IMR-90 (cell line): ENCODE measurements at regions not wholly inside any gene's neighbourhood (a gene's known extent, or its start where the extent isn't known, plus 50 kb on each side); places are given as distances from the start of the nearest gene placed in this dataset.

Experiments
- ATAC-seq: fragments of 200-7000 bp; cut with Tn5 transposase; 2 replicates; pipeline ENCODE4 v1.9.1; 2020; ENCODE audit warnings: low read depth, mild to moderate bottlenecking, moderate library complexity
- BruUV-seq: library from RNA; stranded (reverse); fragments of 400-500 nt; replicated peaks from 2 replicates; lab custom pipeline; 2021; lab: Mats Ljungman, UMichigan
- CTCF ChIA-PET: fragments of 300-600 bp; formaldehyde crosslinking; extraction: SDS; loops from one replicate; lab custom pipeline; 2021; ENCODE audit warnings: antibody characterized with exemption; lab: Yijun Ruan, JAX
- POLR2A ChIA-PET: fragments of 300-600 bp; sonication (Branson Sonifier 250); formaldehyde crosslinking; loops from one replicate; lab custom pipeline; 2022; ENCODE audit warnings: antibody characterized with exemption; ENCODE audit not compliant: unreplicated experiment; lab: Charles Lee
- DNase-seq: peaks from one replicate; pipeline ENCODE4 v3.0.0; 2013
- H2AFZ ChIP-seq: replicated peaks from 2 replicates; pipeline ENCODE3; 2013; ENCODE audit warnings: low read length, mild to moderate bottlenecking; ENCODE audit not compliant: poor library complexity
- H2AK5ac ChIP-seq: 2 replicates; pipeline ENCODE4 v1.6.1; 2013; ENCODE audit warnings: low read depth, low read length, inconsistent platforms
- H2AK9ac ChIP-seq: replicated peaks from 2 replicates; pipeline ENCODE3; 2013; ENCODE audit warnings: mild to moderate bottlenecking, low read depth, low read length, moderate library complexity; ENCODE audit not compliant: poor library complexity
- H2BK120ac ChIP-seq: 2 replicates; pipeline ENCODE4 v1.6.1; 2013; ENCODE audit warnings: low read depth, low read length, inconsistent platforms
- H2BK15ac ChIP-seq: 3 replicates; pipeline ENCODE4 v1.6.1; 2013; ENCODE audit warnings: low read depth, low read length, inconsistent platforms
- H2BK20ac ChIP-seq: 2 replicates; pipeline ENCODE4 v1.6.1; 2013; ENCODE audit warnings: low read depth, mild to moderate bottlenecking, inconsistent platforms, low read length, moderate library complexity
- H2BK5ac ChIP-seq: 2 replicates; pipeline ENCODE4 v1.6.1; 2013; ENCODE audit warnings: mild to moderate bottlenecking, low read depth, low read length, inconsistent platforms; ENCODE audit not compliant: poor library complexity, severe bottlenecking
- H3K14ac ChIP-seq: replicated peaks from 2 replicates; pipeline ENCODE4 v1.6.1; 2013; ENCODE audit warnings: low read depth, low read length, inconsistent platforms
- H3K18ac ChIP-seq: 2 replicates; pipeline ENCODE4 v1.6.1; 2013; ENCODE audit warnings: low read depth, low read length, control low read depth
- H3K23ac ChIP-seq: 2 replicates; pipeline ENCODE4 v1.6.1; 2013; ENCODE audit warnings: low read depth, low read length, inconsistent platforms
- H3K27ac ChIP-seq: 2 replicates; pipeline ENCODE4 v1.5.1; 2013; ENCODE audit warnings: mild to moderate bottlenecking, control low read depth, low read length; ENCODE audit not compliant: insufficient read depth
- H3K27me3 ChIP-seq: 2 replicates; pipeline ENCODE4 v1.6.1; 2013; ENCODE audit warnings: low read length; ENCODE audit not compliant: control insufficient read depth, insufficient read depth
- H3K36me3 ChIP-seq: 2 replicates; pipeline ENCODE4 v1.6.1; 2013; ENCODE audit warnings: low read length, mixed read lengths; ENCODE audit not compliant: control insufficient read depth, insufficient read depth
- H3K4ac ChIP-seq: 2 replicates; pipeline ENCODE4 v1.6.1; 2013; ENCODE audit warnings: low read depth, low read length, inconsistent platforms
- H3K4me1 ChIP-seq: 2 replicates; pipeline ENCODE4 v1.6.1; 2013; ENCODE audit warnings: low read length, mixed read lengths; ENCODE audit not compliant: control insufficient read depth, insufficient read depth
- H3K4me2 ChIP-seq: 2 replicates; pipeline ENCODE4 v1.6.1; 2013; ENCODE audit warnings: low read depth, mild to moderate bottlenecking, control low read depth, low read length, moderate library complexity
- H3K4me3 ChIP-seq: 2 replicates; pipeline ENCODE4 v1.5.1; 2013; ENCODE audit warnings: low read depth, mild to moderate bottlenecking, control low read depth, low read length, moderate library complexity; ENCODE audit not compliant: insufficient read depth
- H3K56ac ChIP-seq: 2 replicates; pipeline ENCODE4 v1.6.1; 2013; ENCODE audit warnings: low read length, inconsistent platforms; ENCODE audit not compliant: insufficient read depth; ENCODE audit errors: extremely low read depth
- H3K79me1 ChIP-seq, 2 experiments: 2 replicates each; pipeline ENCODE4 v1.6.1; 2013; ENCODE audit warnings: low read length in 2 of 2, inconsistent platforms in 1 of 2, low read depth in 1 of 2
- H3K9ac ChIP-seq: 2 replicates; pipeline ENCODE4 v1.6.1; 2013; ENCODE audit warnings: low read depth, low read length, control low read depth
- H3K9me1 ChIP-seq: 2 replicates; pipeline ENCODE4 v1.6.1; 2013; ENCODE audit warnings: low read length, inconsistent platforms; ENCODE audit not compliant: insufficient read depth
- H3K9me3 ChIP-seq: 2 replicates; pipeline ENCODE4 v1.6.1; 2013; ENCODE audit warnings: low read length; ENCODE audit not compliant: control insufficient read depth, insufficient read depth
- H4K20me1 ChIP-seq: 2 replicates; pipeline ENCODE4 v1.6.1; 2013; ENCODE audit warnings: low read length, inconsistent platforms; ENCODE audit not compliant: insufficient read depth
- H4K5ac ChIP-seq: 2 replicates; pipeline ENCODE4 v1.6.1; 2013; ENCODE audit warnings: mild to moderate bottlenecking, low read depth, low read length, control low read depth
- H4K8ac ChIP-seq, 2 experiments: 2 replicates each; pipeline ENCODE4 v1.6.1; 2013; ENCODE audit warnings: low read depth in 2 of 2, low read length in 2 of 2, control low read depth in 1 of 2, inconsistent platforms in 1 of 2
- H4K91ac ChIP-seq: 2 replicates; pipeline ENCODE4 v1.6.1; 2013; ENCODE audit warnings: low read depth, low read length, inconsistent platforms; ENCODE audit not compliant: insufficient read depth
- CEBPB ChIP-seq: IDR thresholded peaks from 2 replicates; pipeline ENCODE4 v1.6.1; 2012; ENCODE audit warnings: low read depth, low read length, improper control_type of control experiment
- FOS ChIP-seq: fragments of 150-350 bp; IDR thresholded peaks from 2 replicates; pipeline ENCODE4 v1.6.1; 2016; ENCODE audit warnings: low read depth, low read length
- WGBS, 2 experiments: methylation state at CpG; one replicate each; pipeline versions ENCODE4 v1.1.5 to v1.1.7; 2013; ENCODE audit warnings: missing lambda C conversion rate in 2 of 2; ENCODE audit not compliant: insufficient read length in 1 of 2; ENCODE audit errors: extremely low coverage in 2 of 2; 5-methylcytosine and 5-hydroxymethylcytosine counted together
- dilution Hi-C: fragments of 300-500 bp; cut with HindIII; formaldehyde crosslinking; loops from one replicate; pipeline ENCODE4 v1.14.3; 2018; ENCODE audit warnings: low sequenced_read_pairs; ENCODE audit not compliant: unreplicated experiment
- in situ Hi-C: fragments of 300-500 bp; cut with MboI; formaldehyde crosslinking; loops from 3 replicates; pipeline ENCODE4 v1.14.3; 2019; ENCODE audit warnings: low sequenced_read_pairs, inconsistent platforms, mixed read lengths
- intact Hi-C: fragments of 100-400 bp; cut with micrococcal nuclease; formaldehyde crosslinking; loops from 2 replicates; pipeline ENCODE4 v1.10.0; 2022

GRCh38 chr7:41220266-41220665 lies 482.6 kb downstream of the INHBA start:
- Histone ChIP-seq H3K27ac (0 out of 2 replicates have a peak overlapping the region, but pooled peaks have one; percentile 5), H3K23ac (peak overlapping the region; percentile 87; the same call in 1 of the 2 replicates), H2BK5ac (peak overlapping the region; percentile 42), H2AK9ac (no peak overlapping the region), H3K79me1 (peaks cover 3 to 18% of the 10 kb centered on the region in 2 experiments; a peak in 2 of 4 replicates), H3K4me1 (peaks cover 9% of the 10 kb centered on the region; the same call in 1 of the 2 replicates), H3K4me2 (no peak overlapping the region), H2BK120ac (peak overlapping the region; percentile 90), H3K9me3 (no peaks in the 10 kb centered on the region), H2BK15ac (peak overlapping the region; percentile 75; the same call in 2 of the 3 replicates), H3K36me3 (no peaks in the 10 kb centered on the region), H2AFZ (no peak overlapping the region), H3K9me1 (peaks cover 8% of the 10 kb centered on the region; the same call in 1 of the 2 replicates), H3K14ac (peak overlapping the region; percentile 92), H4K91ac (peak overlapping the region; percentile 85), H3K18ac (peak overlapping the region; percentile 62; the same call in 1 of the 2 replicates), H3K9ac (no peak overlapping the region), H2AK5ac (peak overlapping the region; percentile 33; the same call in 1 of the 2 replicates), H4K8ac (peak overlapping the region; percentile 66 to 89), H4K20me1 (no peaks in the 10 kb centered on the region), H4K5ac (peak overlapping the region; percentile 47; the same call in 1 of the 2 replicates), H3K27me3 (no peaks in the 10 kb centered on the region), H3K56ac (no peak overlapping the region), H3K4me3 (no peak overlapping the region), H2BK20ac (peak overlapping the region; percentile 98), H3K4ac (peak overlapping the region; percentile 89)
- no CpG with 5 or more reads among the region's 1 CpG for WGBS, 2 experiments
- ChIA-PET CTCF (no interaction called here), POLR2A (no interaction called here)
- in situ Hi-C loops = no loop called here
- ATAC-seq (no peak), DNase-seq (no peak)
- dilution Hi-C loops = no loop called here
- TF ChIP-seq CEBPB (peak; percentile 75), FOS (no peak)
- intact Hi-C loops = no loop called here
- no TSS peak for BruUV-seq
